UCSD-AML1 (cell line): ENCODE measurements at regions not wholly inside any gene's neighbourhood (a gene's known extent, or its start where the extent isn't known, plus 50 kb on each side); places are given as distances from the start of the nearest gene placed in this dataset.

Source experiments
- DNase-seq: peaks from one replicate; lab custom pipeline; 2025; ENCODE audit not compliant: unreplicated experiment; lab: John Stamatoyannopoulos, UW

DNA sequence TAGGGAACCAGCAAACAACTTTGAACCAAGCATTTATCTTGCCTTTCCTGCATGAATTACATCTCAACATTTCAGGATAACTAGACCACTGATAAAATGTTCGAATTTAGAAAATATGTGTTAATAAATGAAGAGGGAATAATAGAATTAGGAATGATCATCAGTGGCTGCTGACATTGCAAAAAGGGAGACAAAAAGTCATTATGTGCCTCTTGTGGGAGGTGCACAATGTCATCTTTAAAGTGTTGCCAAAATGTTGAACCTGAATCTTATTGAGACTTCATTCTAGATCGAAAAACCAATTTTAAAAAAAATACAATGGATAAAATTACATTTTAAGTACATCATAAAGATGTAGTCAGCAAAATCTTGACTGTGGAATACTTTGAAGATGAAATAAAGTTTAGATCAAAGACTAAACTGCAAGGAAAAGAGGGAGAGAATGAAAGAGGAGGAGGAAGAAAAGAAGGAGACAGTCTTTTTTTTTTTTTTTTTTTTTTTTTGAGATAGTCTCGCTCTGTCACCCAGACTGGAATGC lies 299.3 kb downstream of the FBXW7 start:
- DNase-seq = no peak

DNA sequence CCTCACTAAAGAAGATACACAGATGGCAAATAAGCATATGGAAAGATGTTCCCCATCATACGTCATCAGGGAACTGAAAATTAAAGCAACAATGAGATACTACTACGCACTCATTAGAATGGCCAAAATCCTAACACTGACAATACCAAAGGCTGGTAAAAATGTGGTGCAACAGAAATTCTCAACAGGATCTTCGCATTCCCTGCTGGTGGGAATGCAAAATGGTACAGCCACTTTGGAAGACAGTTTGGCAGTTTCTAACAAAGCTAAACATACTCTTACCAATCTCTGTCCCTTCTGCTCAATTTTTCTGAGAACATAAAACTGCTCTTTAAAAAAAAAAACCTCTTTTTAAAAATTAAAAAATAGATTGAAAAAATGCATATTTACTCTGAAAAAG lies 300.2 kb downstream of the FBXW7 start:
- no peak for DNase-seq

DNA sequence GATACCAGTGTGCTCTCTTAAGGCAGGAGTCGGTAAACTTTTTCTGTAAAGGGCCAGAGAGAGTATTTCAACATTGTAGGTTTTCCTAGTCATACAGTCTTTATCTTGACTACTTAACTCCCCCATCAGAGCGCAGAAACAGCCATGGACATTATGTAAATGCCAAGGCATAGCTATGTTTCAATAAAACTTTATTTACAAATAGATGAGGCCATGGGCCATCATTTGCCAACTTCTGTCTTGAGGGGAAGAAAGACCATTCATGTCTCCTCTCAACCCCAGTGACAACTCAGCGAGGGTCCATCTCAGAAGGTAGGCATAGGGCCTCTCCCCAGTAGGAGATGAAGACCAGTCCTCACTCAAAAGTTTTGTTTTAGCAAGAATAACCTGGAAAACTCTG lies 301.3 kb downstream of the FBXW7 start:
- no peak for DNase-seq

DNA sequence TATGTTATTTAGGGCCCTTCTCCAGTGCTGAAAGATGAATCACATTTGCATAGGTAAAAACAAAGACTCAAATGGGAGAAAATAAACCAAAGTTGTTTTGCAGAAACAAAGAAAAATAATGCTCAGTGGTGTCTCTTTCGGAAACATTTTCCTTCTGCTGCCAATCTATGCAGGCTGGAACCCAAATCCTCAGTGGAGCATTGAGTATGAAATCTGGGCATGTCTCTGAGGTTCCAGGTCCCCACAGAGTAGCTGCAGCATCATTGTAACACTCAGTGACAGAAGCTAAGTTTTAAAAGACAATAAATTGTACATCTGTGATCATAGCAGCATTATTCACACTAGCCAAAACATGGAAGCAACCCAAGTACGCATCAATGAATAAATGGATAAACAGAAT lies 303.6 kb downstream of the FBXW7 start:
- DNase-seq = no peak

DNA sequence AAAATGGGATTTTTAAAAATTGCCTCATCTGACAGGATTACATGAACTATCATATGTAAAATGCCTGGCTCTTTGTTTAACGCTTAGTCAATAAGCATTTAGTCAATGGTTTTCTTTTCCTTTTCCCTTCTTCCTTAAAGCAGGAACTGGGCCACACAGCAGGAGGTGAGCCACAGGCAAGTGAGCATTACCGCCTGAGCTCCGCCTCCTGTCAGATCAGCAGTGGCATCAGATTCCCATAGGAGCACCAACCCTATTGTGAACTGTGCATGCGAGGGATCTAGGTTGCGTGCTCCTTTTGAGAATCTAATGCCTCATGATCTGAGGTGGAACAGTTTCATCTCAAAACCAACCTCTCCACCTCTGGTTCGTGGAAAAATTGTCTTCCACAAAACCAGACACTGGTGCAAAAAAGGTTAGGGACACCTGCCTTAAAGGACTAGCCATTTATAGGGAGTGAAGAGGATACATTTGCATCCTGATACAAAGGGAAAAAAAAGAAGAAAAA lies 306.1 kb downstream of the FBXW7 start:
- DNase-seq = no peak

DNA sequence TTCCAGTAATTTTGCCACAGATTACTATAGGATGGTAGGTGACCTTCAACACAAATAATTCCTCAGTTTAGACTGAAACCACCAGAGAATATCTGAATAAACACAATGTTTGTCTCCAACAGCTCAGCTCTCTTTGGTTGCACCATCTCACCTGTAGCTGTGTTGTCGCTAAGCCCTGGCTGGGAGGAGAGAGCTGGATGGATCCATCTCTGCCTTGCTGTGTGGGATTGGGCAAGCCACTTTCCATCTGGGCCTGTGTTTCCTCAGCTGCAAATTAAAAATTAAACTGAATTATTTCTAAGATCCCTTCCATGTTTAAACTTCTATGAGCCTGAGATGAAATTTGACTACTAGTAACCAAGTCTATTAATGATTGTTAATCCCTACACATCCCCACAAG lies 310.2 kb downstream of the FBXW7 start:
- no peak for DNase-seq

DNA sequence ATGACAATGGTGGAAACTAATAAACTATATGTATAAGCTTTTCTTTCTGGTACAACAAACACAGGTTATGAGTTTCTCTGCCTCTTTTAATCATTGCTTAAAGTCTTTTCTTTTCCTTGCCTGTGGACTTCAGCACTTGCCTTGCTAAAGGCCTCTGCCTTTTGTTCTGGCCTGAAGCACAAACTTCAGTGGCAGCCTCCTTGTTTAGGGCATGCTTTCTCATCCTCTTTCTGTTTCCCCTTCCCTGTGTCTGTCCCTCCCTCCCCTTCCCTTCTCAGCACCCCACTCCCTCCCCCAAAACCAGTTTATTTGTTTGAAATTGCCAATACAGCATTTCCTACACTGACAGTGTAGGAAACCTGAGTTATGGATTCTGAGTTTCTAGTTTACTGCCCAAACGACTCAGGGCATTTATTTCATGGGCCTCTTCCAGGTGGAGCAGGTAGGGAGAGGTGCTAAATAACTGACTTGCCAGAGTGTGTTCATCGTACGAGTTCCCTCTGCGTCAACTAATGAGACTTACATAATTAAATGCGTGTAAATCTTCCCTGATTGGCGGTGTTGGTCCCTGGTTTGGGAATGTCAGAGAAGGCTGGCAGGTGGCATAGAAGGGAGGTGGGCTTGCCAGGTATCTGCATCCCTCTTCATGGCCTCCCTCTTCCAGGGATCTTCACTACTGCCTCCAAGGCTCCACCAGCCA lies 311.0 kb downstream of the FBXW7 start:
- DNase-seq = no peak

DNA sequence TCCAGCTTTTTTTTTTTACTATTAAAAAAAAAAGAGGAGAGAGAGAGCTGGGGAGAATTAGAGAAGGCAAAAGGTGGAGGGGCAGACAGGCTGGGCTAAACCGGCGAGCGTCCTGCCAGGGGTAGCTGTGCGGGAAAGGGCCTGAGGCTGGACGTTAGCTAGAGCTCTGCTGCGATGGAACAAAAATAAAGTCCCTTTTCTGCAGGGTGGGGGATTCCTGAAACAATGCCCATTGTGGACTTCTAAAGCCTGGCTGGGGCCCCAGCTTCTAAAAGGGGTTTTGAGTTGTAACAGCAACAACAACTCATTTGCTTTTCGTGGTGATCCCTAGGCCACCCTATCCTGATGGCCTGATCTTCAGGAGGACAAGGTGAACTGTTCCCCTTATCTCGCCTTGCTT lies 311.7 kb downstream of the FBXW7 start:
- DNase-seq = no peak

DNA sequence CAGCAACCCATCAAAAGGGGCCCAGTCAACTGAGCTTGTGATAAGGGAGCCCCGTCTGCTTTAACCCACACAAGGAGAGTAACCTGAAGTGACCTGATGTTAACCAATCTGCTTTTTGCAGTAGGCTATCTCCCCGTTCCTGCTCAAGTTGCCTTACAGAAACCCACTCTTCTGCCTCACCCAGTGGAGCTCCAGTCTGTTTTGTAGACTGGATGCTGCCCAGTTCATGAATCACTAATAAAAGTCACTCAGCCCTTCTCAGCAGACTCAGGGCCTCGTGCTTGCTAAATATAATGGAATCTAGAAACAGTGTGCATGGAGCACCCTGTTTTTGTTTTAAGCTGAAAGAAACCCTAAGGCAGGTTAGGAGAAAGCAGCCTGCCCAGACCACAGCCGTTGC lies 312.3 kb downstream of the FBXW7 start:
- DNase-seq = no peak

DNA sequence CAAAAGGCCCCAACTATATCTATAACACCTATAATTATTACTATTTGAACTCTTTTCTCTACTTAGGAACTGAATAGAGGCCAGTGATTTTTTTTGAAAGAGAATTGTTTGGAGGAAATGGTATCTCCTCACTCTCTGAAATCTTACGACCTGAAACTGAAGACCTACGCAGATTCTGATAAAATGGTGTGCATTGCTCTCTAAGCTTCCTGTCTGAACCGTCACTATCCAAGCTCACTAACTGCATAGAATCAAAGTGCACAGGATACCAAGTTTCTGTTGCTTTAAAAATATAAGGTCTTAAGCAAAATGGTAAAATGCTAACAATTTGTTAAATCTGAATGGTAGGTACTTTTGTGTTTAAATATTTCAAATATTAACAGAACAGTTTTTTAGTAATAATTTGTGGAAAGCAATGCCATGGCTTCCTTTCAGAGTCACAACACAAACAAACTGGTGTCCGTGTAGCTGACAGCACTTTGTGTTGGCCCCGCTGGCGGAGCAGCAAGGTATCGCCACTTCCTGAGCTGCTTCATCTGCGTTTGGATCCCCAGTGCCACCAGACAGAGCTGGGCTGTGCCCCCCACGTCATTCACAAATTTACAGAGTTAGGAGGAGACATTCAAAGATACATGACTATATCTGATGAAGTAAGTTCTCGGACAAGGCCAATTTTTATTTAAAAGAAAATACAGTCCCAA lies 313.9 kb downstream of the FBXW7 start:
- no peak for DNase-seq

DNA sequence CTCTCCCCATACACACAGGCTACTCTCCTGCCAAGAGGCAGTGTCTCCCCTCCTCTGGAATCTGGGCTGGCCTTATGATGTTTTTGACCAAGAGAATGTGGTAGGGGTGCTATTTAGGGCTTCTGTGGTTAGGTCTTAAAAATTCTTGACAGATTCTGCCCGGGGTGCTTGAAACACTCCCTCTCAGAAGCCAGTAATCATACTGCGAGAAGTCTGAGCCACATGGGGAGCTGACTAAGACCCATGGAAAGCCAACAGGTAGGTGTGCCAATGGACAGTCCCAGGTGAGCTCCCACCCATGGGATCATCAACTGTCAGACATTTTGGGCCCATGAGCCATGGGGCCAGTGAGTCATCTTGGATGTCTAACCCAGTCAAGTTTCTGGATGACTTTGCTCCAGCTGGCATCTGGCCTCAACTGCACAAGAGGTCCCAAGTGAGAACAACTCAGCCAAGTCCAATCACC lies 315.7 kb downstream of the FBXW7 start:
- DNase-seq = no peak

DNA sequence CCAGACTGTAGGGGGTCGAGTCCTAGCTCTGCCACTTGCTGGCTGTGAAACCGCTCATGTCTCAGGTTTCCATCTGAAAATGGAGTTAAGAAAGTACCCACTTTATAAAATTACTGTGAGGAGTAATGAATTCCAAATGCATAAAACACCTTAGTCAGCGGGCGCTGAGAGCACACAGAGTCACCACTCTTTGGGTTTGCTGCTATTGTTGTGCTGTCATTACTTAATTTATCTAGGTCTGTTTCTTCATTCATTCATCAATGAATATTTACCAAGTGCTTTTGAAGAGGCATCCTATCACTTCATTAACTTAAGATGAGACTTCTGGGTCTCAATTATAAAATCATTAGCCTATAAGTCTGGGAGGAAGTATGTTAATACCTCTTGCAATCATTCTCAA lies 317.3 kb downstream of the FBXW7 start:
- no peak for DNase-seq

DNA sequence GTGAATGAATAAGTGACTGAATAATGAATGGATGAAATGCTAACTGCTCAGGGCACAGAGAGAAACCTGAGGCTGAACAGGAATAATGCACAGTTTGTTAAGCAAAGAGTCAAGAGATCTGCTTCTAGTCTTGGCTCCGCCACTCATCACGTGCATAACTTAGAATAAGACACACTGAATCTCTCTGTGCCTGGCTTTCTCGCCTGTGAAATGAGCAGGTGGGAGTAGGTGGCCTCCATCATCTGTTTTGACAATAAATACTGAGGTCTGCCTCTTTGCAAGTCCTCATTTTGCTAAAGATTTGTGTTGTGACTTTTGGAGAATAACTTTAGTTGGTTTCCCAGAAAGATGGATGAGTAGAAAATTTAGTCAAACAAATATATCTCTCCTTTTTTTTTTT lies 318.0 kb downstream of the FBXW7 start:
- no peak for DNase-seq

DNA sequence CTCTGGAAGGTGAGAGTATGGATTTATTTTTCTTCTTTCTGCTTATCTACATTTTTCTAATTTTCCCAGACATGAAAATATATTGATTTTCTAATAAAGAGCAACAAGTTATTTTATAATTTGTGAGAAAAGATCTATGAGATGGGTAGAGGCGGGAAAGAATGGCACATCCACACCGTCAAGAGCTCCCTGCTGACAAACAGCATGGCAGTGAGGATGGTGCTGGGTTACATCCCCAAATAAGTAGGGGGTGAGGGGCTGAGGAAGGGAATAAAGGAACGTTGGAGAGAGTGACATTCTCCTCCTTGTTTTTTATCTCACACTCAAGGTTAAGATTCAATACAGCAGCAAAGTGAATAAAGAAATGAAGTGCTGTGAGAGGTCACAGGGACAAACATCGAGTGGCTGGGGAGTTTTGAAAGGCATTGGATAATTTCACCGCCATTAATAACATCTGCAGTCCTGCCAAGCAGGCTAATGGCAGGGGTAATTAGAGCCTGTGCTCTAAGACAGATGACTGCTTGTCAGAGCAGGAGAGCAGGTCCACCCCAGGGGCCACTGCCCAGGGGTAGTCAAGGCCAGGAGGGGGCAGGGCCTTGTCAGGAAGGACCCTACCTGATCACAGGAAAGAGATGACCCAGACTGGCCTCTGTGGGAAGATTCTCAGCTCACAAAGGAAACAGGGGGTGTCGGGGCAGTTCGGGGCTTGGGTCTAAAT lies 323.8 kb downstream of the FBXW7 start:
- no peak for DNase-seq

DNA sequence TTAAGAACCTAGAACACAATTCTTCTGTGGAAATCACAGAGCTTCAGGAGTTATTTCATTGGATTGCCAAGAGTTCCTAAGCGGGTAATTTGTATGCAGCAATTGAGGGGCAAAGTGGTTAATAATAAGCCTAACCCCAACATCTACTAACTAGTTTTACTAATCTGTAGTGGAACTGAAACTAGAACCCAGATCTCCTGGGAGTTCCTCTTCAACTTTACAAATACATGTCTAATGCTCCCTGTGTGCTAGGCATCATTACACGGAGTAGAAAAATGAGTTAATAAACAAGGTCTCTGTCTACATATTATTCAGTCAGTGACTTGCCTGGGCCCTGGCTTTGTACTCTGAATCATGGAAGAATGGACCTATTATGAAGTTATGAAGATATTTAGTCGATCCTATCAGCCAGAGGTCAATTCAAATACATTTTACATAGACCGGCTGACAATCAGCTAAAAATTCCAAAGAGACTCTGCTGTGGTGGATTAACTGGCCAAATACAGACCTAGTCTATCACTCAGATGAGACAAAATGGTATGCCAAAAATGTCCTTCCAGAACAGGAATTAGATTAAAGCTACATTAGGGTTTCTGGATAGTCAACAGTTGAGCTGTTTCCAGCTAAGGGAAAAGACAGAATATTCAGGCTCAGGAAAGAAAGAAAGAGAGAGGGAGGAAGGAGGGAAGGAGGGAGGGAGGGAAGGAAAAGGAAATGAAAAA lies 326.0 kb downstream of the FBXW7 start:
- DNase-seq = no peak

DNA sequence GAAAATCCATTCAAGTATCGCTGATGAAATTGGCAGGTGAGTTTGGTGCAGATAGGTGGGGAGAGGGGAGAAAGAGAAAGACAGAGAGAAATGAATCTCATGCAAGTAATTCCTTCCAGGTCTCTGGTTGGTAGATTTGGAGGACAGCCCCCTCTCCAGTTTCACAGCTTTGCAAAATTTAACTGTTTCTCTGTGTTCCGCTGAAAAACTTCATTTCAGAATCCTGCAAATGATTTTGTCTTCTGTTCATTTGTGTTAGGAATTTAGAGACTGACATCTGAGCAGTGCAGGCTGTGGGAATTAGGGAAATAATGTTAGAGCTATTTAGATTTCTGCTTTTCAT lies 328.5 kb downstream of the FBXW7 start:
- no peak for DNase-seq

DNA sequence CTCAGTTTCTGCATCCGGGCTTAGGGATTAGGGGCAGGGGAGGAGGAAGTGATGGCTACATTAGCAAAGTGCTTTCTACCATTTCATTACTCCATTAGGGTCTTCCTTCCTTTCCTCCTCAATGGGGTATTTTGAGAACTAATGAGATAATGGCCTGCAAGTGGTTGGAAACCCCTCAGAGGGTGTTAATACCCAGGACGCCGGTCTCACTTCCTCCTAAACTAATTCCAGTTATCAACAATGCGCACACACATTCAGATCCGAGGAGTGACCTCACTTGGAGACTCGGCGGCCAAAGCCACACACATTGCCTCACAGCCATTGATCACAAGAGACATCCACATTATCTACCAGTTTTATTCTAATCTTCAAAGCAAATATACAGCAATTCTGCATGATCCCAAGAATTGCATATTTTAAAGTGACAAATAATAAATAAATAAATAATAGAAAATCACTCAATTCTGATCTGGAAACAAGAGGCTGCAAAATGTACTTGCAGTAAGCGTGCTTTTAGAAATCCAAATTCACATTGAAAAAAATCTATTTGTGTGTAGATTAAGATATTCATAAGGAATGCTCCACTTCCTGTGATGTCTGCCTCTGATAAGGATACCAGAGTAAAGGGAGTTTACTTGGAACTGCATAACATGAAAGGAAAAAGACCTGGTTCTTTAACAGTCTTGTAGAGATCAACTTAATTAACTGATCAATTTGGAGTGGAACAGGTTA lies 329.1 kb downstream of the FBXW7 start:
- DNase-seq = peak; percentile 19

DNA sequence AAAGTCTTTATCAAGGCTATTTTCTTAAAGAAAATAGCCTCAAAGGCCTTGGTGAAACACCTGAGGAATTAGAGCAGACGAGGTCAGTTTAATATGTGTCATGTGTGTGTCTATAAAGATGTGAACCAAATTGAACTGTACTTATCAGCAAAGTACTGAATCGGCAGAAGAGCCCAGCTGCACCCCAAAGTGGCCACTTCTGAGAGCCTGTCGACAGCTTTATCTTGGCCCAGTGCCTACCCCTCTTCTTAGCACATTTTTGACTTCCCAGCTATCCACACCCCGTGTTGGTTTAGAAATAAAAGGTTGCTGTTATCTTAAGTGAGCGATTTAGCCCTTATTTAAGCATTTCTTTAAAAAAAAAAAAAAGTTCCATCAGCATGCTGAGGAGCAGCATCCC lies 329.7 kb downstream of the FBXW7 start:
- DNase-seq = no peak

DNA sequence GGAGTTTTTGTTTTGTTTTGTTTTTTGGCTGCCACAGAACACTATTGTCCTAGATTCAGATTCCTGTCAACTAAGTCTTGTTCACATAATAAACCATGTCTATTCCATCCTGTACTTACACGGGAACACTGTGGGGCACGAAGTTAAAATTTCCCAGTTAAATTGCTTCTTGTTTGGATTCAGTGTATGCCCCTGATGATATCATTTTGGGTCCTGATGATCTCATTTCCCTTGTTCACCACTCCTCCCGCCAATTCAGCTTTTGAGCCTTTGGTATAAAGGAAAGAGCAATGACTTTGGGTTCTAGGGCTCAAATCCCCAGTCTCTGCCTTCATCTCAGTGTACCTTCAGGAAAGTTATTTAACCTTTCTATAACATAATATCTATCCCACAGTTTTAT lies 333.5 kb downstream of the FBXW7 start:
- DNase-seq = no peak

DNA sequence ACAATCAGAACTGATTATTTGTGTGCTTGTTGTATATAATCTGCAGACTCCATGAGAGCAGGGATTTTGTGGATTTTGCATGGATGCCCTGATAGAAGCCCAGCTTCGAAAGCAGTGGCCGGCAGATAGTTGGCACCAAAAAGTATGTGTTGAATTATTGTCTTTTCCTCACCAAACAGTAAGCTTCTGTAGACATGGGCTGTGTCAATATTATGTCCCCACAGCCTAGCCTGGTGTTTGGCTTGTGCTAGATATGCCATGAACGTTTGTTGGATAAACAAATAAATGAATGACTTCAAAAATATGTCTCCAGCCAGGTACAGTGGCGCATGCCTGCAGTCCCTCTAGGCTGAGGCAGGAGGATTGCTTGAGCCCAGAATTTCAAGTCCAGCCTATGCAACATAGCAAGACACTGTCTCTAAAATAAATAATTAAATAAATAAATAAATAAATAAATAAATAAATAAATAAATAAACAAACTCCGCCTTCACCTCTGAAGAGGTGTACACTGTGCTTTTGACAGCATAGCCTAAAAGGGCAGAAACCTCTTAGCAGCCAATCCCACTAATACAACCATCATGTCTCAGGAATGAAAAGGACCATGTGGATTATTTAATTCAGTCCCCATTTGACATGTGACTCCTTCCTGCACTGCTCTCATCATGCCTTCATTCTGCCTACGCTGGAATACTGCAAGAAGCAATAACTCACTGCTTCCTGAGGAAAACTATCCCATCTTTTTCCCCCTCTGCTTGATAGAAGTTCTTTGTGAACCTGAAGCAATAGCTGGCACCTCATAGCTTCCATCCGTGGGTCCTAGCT lies 335.2 kb downstream of the FBXW7 start:
- DNase-seq = no peak
